Peyer's patch (tissue), 4 donors: ENCODE measurements at regions not wholly inside any gene's neighbourhood (a gene's known extent, or its start where the extent isn't known, plus 50 kb on each side); places are given as distances from the start of the nearest gene placed in this dataset.

ENCODE experiments used
- CTCF ChIP-seq, 6 experiments: fragments of 450-650 bp in 4 of 6; fragments of 200-600 bp in 2 of 6; sonication (generic) in 1 of 6; IDR thresholded peaks; one replicate each; pipeline ENCODE4 v1.5.1; 2017 to 2019; ENCODE audit warnings: antibody characterized with exemption in 6 of 6, mild to moderate bottlenecking in 3 of 6, moderate library complexity in 1 of 6
- POLR2A ChIP-seq, 2 donors: fragments of 450-650 bp; IDR thresholded peaks; one replicate each; pipeline ENCODE4 v1.5.1; 2017; ENCODE audit warnings: antibody characterized with exemption in 2 of 2, mild to moderate bottlenecking in 2 of 2, moderate library complexity in 2 of 2

- TF ChIP-seq POLR2A (IDR thresholded peaks at IDR 0.05): no peak
- TF ChIP-seq CTCF (IDR thresholded peaks at IDR 0.05): peak in 3 of 6 experiments; percentile 50 to 56 (median 51)
Observed at GRCh38 chr16:52861614-52862022, 191.1 kb downstream of the CHD9NB start.
